Smooth muscle cell (in vitro differentiated cells): ENCODE measurements at regions not wholly inside any gene's neighbourhood (a gene's known extent, or its start where the extent isn't known, plus 50 kb on each side); places are given as distances from the start of the nearest gene placed in this dataset.

Experiments used
- DNase-seq: peaks from one replicate; lab custom pipeline; 2025; ENCODE audit not compliant: unreplicated experiment; lab: John Stamatoyannopoulos, UW
- H2AFZ ChIP-seq: fragments of 200-600 bp; sonication (generic); 2 replicates; pipeline ENCODE4 v1.6.0; 2016; ENCODE audit warnings: antibody characterized with exemption, low read depth, mild to moderate bottlenecking
- H3F3A ChIP-seq: fragments of 200-600 bp; sonication (generic); 2 replicates; pipeline ENCODE4 v1.6.0; 2017; ENCODE audit warnings: antibody characterized with exemption, low read depth
- H3K27ac ChIP-seq: fragments of 200-600 bp; sonication (generic); 2 replicates; pipeline ENCODE4 v1.5.1; 2016; ENCODE audit warnings: low read depth, mild to moderate bottlenecking
- H3K27me3 ChIP-seq: fragments of 200-600 bp; sonication (generic); 2 replicates; pipeline ENCODE4 v1.6.1; 2016; ENCODE audit warnings: low read depth, mild to moderate bottlenecking
- H3K36me3 ChIP-seq: fragments of 200-600 bp; sonication (generic); 2 replicates; pipeline ENCODE4 v1.5.1; 2016; ENCODE audit warnings: low read depth
- H3K4me1 ChIP-seq: fragments of 200-600 bp; sonication (generic); 2 replicates; pipeline ENCODE4 v1.5.1; 2016; ENCODE audit warnings: low read depth
- H3K4me2 ChIP-seq: fragments of 200-600 bp; sonication (generic); 2 replicates; pipeline ENCODE4 v1.6.0; 2016; ENCODE audit warnings: mild to moderate bottlenecking
- H3K4me3 ChIP-seq: fragments of 200-600 bp; sonication (generic); 2 replicates; pipeline ENCODE4 v1.5.1; 2016; ENCODE audit warnings: mild to moderate bottlenecking
- H3K79me2 ChIP-seq: fragments of 200-600 bp; sonication (generic); 2 replicates; pipeline ENCODE4 v1.6.0; 2016; ENCODE audit warnings: low read depth, mild to moderate bottlenecking
- H3K9ac ChIP-seq: fragments of 200-600 bp; sonication (generic); 2 replicates; pipeline ENCODE4 v1.6.0; 2016; ENCODE audit warnings: low read depth
- H3K9me3 ChIP-seq: fragments of 200-600 bp; sonication (generic); replicated peaks from 2 replicates; pipeline ENCODE4 v1.5.1; 2016; ENCODE audit warnings: low read depth
- H4K20me1 ChIP-seq: fragments of 200-600 bp; sonication (generic); 2 replicates; pipeline ENCODE4 v1.6.0; 2016; ENCODE audit warnings: low read depth
- CTCF ChIP-seq: fragments of 200-600 bp; sonication (generic); IDR thresholded peaks from 2 replicates; pipeline ENCODE4 v1.5.1; 2017; ENCODE audit warnings: borderline replicate concordance, mild to moderate bottlenecking, antibody characterized with exemption; ENCODE audit not compliant: insufficient read depth, poor library complexity, severe bottlenecking
- WGBS: methylation state at CpG from one replicate; pipeline ENCODE4 v1.1.7; 2016; ENCODE audit warnings: low lambda C conversion rate; 5-methylcytosine and 5-hydroxymethylcytosine counted together

GRCh38 chr10:85045046-85045445, 716.7 kb downstream of the CCSER2 start:
- DNase-seq, result no peak
- Histone ChIP-seq H3K4me3 (no peak overlapping the region), H3K9me3 (no peaks in the 10 kb centered on the region), H3F3A (no peaks in the 10 kb centered on the region), H3K36me3 (no peaks in the 10 kb centered on the region), H4K20me1 (no peaks in the 10 kb centered on the region), H3K4me1 (no peaks in the 10 kb centered on the region), H3K9ac (no peak overlapping the region), H2AFZ (no peak overlapping the region), H3K27me3 (no peaks in the 10 kb centered on the region), H3K4me2 (no peak overlapping the region), H3K27ac (no peak overlapping the region), H3K79me2 (no peaks in the 10 kb centered on the region)
- TF ChIP-seq CTCF, result no peak
- 85% methylated on average over 2 of the region's 2 CpGs for WGBS

- Histone ChIP-seq H3F3A (no peaks in the 10 kb centered on the region), H3K36me3 (no peaks in the 10 kb centered on the region), H3K9ac (no peak overlapping the region), H3K27ac (no peak overlapping the region), H3K79me2 (no peaks in the 10 kb centered on the region), H3K4me1 (no peaks in the 10 kb centered on the region), H4K20me1 (no peaks in the 10 kb centered on the region), H3K4me2 (no peak overlapping the region), H3K4me3 (no peak overlapping the region), H3K9me3 (no peaks in the 10 kb centered on the region), H2AFZ (no peak overlapping the region), H3K27me3 (no peaks in the 10 kb centered on the region)
- DNase-seq, result no peak
- TF ChIP-seq CTCF, result no peak
- 90% methylated on average over 5 of the region's 5 CpGs for WGBS
Observed at GRCh38 chr10:85047170-85047834, 718.9 kb downstream of the CCSER2 start.

DNA sequence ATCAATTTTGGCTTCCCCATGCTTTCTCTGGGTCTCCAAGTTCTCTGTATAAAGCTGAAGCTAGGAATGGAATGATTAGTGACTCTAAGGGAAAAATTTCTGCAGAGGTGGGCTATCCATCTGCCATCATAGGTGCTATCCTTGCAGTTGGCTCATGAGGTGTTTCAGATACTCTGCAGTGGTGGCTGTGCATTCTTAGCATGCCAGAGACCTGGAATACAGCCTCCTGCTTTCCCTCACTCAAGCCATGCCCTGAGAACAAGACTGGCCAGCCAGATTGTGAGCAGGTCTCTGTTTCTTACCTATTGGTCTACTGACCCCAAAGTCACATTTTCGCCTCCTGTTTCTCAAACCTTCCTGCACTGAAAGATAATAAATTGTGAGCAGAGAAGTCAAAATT, 719.6 kb downstream of the CCSER2 start:
- no peak for DNase-seq
- no peak overlapping the region for H3K4me3 ChIP-seq
- H3K4me2 ChIP-seq, result no peak overlapping the region
- TF ChIP-seq CTCF, result no peak
- 100% methylated on average over 1 of the region's 1 CpG for WGBS
- no peak overlapping the region for H3K9ac ChIP-seq
- no peak overlapping the region for H2AFZ ChIP-seq
- no peaks in the 10 kb centered on the region for H3K27me3 ChIP-seq
- no peaks in the 10 kb centered on the region for H3K4me1 ChIP-seq
- no peak overlapping the region for H3K27ac ChIP-seq
- no peaks in the 10 kb centered on the region for H4K20me1 ChIP-seq
- H3K9me3 ChIP-seq, result no peaks in the 10 kb centered on the region
- H3F3A ChIP-seq, result no peaks in the 10 kb centered on the region
- no peaks in the 10 kb centered on the region for H3K79me2 ChIP-seq
- no peaks in the 10 kb centered on the region for H3K36me3 ChIP-seq

DNA sequence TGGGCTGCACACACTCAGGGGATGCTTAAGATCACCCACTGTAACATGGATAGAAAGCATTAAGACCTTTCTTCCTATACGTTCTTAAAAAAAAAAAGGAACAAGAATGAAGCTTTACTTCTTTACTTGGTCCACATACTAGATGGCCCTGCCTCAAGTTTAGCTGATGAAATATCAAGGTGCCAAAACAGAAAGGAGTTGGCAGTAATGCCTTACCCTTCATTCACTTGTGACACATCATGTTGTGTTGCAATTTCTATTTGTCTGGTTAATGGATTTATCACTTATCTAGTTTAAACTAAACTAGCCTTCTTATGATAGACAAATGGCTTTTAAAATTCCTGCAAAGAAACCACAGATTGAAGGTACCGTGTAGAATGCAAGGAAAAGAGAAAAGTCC, 720.3 kb downstream of the CCSER2 start:
- no peak overlapping the region for H3K27ac ChIP-seq
- no peaks in the 10 kb centered on the region for H3K36me3 ChIP-seq
- no peaks in the 10 kb centered on the region for H3K9me3 ChIP-seq
- no peaks in the 10 kb centered on the region for H3K4me1 ChIP-seq
- no peak for TF ChIP-seq CTCF
- no peak overlapping the region for H3K4me3 ChIP-seq
- no peaks in the 10 kb centered on the region for H4K20me1 ChIP-seq
- H3F3A ChIP-seq, result no peaks in the 10 kb centered on the region
- 88% methylated on average over 2 of the region's 2 CpGs for WGBS
- no peak for DNase-seq
- no peak overlapping the region for H2AFZ ChIP-seq
- H3K27me3 ChIP-seq, result no peaks in the 10 kb centered on the region
- H3K9ac ChIP-seq, result no peak overlapping the region
- H3K79me2 ChIP-seq, result no peaks in the 10 kb centered on the region
- no peak overlapping the region for H3K4me2 ChIP-seq
